IgD-negative memory B cell (primary cell): ENCODE measurements at regions not wholly inside any gene's neighbourhood (a gene's known extent, or its start where the extent isn't known, plus 50 kb on each side); places are given as distances from the start of the nearest gene placed in this dataset.
"Not testable (repeated sequence)": the region's sequence is repeated elsewhere in the genome, so short reads cannot be mapped to it uniquely, and the experiment has no call there.

Experiments
- H3K27ac Mint-ChIP-seq, 3 donors: one replicate each; pipeline ENCODE4 v1.8.0; 2020 to 2022; ENCODE audit warnings: mild to moderate bottlenecking in 3 of 3, mixed read lengths in 3 of 3, moderate library complexity in 1 of 3
- H3K27me3 Mint-ChIP-seq: one replicate; pipeline ENCODE4 v1.8.0; 2021; ENCODE audit warnings: mixed read lengths
- H3K36me3 Mint-ChIP-seq: one replicate; pipeline ENCODE4 v1.8.0; 2020; ENCODE audit warnings: mild to moderate bottlenecking, mixed read lengths
- H3K4me1 Mint-ChIP-seq, 3 donors: one replicate each; pipeline ENCODE4 v1.8.0; 2020 to 2022; ENCODE audit warnings: mixed read lengths in 3 of 3, mild to moderate bottlenecking in 1 of 3
- H3K4me3 Mint-ChIP-seq, 4 donors: one replicate each; pipeline ENCODE4 v1.8.0; 2020 to 2022; ENCODE audit warnings: mild to moderate bottlenecking in 4 of 4, mixed read lengths in 4 of 4, moderate library complexity in 3 of 4
- H3K9me3 Mint-ChIP-seq, 3 donors: one replicate each; pipeline ENCODE4 v1.8.0; 2020 to 2021; ENCODE audit warnings: mixed read lengths in 3 of 3, mild to moderate bottlenecking in 1 of 3

DNA sequence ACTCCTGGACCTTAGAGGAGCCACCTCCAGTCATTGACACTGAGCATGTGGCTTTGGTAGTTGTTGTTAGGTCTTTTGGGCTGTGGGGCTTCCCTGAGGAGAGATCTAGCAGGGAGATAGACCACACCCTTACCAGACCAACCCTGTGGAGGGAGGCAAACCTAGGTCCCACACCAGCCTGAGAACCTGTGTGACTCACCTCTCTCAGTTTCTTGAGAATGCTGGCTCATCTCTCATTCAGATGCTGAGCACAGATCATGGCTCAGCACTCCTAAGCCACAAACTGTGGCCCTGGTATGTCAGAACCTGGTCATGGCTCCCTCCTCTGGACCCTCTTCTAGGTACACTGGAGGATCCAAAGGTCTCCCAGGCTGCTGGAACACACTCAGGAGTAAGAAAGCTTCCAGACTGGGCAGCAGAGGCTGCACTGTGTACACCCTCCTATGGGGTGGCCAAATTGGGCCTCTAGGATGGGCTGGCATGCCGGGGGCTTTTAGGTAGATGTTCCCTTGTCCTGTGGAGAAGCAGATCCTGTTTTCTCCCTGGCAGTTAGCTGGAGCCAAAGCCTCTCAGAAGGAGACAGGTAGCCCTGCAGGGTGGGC lies 1294.5 kb downstream of the KHDRBS2 start:
- Mint-ChIP-seq H3K9me3 (peaks cover 1 to 13% (median 4%) of the 10 kb centered on the region in 3 donors), H3K27me3 (no peaks in the 10 kb centered on the region), H3K36me3 (no peaks in the 10 kb centered on the region), H3K4me3 (no peak overlapping the region), H3K4me1 (no peaks in the 10 kb centered on the region), H3K27ac (no peak overlapping the region)

DNA sequence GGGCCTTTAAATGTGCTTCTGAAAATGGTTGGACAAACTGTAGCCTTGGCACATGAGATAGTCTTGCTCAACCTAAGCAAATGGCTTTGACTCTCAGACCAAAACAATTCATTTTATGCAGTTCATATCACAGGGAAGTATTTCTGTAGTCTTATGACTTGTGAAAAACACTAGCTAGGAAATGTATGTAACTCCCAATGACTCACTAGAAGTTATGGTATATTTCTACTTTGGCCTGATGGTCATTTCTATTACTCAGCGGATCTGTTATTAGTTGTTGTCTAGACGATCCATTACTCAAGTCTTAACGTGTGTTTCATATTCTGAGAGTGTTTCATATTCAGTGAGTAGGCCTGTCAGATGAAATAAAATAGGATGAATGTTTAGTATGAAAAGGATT lies 1333.5 kb downstream of the KHDRBS2 start:
- Mint-ChIP-seq H3K9me3 (peaks cover 0 to 2% (median 0%) of the 10 kb centered on the region in 3 donors), H3K36me3 (no peaks in the 10 kb centered on the region), H3K27ac (no peak overlapping the region), H3K4me1 (no peaks in the 10 kb centered on the region), H3K27me3 (no peaks in the 10 kb centered on the region), H3K4me3 (no peak overlapping the region)

DNA sequence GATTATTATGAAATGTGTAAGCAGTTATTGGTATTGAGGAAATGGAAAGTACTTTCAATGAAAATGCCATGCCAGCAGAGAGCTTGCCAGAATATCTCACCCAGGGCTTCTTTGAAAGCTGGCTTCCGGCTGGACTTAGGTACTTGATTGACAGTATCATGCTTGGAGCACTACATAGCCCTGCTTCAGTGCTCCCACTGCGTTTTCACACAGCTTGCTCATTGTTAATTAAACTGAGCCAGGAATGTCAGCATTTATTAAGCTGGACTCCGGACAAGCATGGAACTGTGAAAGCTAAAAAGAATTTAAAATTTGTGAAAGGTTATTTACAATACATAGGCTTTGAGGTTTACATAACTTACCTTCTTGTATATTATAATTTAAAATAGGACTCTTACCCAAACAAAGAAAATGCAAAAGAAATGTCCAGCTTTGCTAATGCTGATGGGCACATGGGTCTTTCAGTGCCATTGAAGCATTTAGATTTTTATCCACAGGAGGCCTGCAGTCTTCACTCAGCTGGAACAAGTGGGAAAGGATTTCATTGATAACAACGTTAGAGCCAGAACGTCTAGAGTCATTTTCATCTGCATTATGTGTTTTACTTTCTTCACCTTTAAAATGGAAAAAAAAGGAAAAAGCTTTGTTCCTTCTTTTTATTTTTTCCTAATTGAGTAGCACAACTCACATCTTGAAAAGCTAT lies 1335.7 kb downstream of the KHDRBS2 start:
- H3K27ac Mint-ChIP-seq, H3K27me3 Mint-ChIP-seq, H3K36me3 Mint-ChIP-seq, H3K9me3 Mint-ChIP-seq, H3K4me3 Mint-ChIP-seq, H3K4me1 Mint-ChIP-seq: not testable (repeated sequence)

DNA sequence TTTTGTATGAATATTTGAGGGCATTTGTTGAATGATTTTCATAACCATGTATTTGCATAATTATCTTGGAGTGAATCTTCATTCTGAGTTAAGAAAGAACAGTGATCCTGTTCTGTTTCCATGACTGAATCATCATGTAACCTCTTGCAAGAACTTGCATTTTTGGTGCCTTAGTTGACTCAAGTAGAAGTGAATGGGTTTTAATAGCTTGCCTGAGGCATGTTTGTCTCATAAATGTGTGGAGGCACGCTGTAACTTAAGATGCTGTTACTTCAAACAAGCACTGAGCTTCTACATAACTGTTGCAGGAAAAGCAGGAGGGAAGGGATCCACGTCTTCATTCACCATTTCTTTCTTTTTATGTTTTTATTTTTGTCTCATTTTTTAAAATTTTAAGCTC lies 1338.6 kb downstream of the KHDRBS2 start:
- not testable (repeated sequence) for H3K27me3 Mint-ChIP-seq, H3K4me3 Mint-ChIP-seq, H3K9me3 Mint-ChIP-seq, H3K27ac Mint-ChIP-seq, H3K36me3 Mint-ChIP-seq, H3K4me1 Mint-ChIP-seq

DNA sequence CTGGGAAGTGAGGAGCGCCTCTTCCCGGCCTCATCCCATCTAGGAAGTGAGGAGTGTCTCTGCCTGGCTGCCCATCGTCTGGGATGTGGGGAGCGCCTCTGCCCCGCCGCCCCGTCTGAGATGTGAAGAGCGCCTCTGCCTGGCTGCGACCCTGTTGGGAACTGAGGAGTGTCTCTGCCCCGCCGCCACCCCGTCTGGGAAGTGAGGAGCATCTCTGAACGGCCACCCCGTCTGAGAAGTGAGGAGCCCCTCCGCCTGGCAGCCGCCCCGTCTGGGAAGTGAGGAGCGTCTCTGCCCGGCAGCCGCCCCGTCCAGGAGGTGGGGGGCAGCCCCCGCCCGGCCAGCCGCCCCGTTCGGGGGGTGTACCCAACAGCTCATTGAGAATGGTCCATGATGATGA lies 1341.2 kb downstream of the KHDRBS2 start:
- not testable (repeated sequence) for H3K9me3 Mint-ChIP-seq, H3K36me3 Mint-ChIP-seq, H3K4me3 Mint-ChIP-seq, H3K27me3 Mint-ChIP-seq, H3K27ac Mint-ChIP-seq, H3K4me1 Mint-ChIP-seq

DNA sequence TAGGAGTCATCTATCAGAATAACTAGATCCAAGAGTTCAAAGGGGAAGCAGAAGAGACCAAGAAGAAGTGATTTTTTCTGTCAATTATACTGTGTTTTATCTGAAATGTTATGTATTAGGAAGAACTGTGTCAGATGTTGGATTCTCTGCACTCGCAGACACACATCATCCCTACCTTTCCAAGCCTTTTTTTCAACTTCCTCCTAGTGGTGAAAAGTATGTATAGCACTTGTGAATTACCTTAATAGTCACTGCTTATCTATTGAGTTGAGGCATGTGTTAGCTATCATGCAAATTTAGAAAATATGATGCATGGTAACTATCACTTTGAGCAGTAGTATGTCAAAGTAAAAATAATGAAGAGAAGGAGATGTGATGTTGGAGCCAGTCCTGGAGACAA lies 1350.1 kb downstream of the KHDRBS2 start:
- not testable (repeated sequence) for H3K27me3 Mint-ChIP-seq, H3K4me3 Mint-ChIP-seq, H3K9me3 Mint-ChIP-seq, H3K27ac Mint-ChIP-seq, H3K36me3 Mint-ChIP-seq, H3K4me1 Mint-ChIP-seq

DNA sequence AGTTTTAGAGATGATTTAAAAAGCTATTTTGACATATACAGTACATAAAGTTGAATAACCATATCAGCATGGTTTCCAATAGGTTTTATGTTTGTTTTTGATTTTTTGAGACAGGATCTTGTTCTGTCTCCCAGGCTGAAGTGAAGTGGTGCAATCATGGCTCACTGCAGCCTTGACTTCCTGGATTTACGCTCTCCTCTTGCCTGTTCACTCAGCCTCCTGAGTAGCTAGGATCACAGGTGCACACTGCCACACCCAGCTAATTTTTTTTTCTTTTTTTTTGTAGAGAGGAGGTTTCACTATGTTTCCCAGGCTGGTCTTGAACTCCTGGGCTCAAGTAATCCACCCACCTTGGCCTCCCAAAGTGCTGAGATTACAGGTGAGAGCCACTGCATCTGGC lies 1366.4 kb downstream of the KHDRBS2 start:
- H3K36me3 Mint-ChIP-seq, H3K27ac Mint-ChIP-seq, H3K4me3 Mint-ChIP-seq, H3K4me1 Mint-ChIP-seq, H3K27me3 Mint-ChIP-seq, H3K9me3 Mint-ChIP-seq: not testable (repeated sequence)

DNA sequence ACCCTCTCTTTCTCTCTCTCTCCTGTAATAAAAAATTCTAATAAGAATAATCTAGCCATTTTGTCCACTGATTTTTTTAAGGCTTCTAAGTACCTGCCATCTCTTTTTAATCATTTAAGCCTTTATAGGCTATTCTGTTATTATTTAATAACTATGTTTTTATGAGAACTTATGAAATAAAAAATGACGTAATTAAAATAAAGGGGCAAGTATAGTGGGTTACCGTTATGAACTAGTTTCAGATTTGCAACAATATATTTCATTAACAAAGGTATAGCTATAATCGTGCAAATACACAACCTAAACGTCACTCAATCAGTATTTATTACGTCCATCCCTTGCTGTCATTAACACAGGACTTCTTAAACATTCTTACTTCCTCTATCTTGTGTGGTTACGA lies 1382.2 kb downstream of the KHDRBS2 start:
- not testable (repeated sequence) for H3K9me3 Mint-ChIP-seq, H3K4me1 Mint-ChIP-seq, H3K4me3 Mint-ChIP-seq, H3K27me3 Mint-ChIP-seq, H3K27ac Mint-ChIP-seq, H3K36me3 Mint-ChIP-seq

DNA sequence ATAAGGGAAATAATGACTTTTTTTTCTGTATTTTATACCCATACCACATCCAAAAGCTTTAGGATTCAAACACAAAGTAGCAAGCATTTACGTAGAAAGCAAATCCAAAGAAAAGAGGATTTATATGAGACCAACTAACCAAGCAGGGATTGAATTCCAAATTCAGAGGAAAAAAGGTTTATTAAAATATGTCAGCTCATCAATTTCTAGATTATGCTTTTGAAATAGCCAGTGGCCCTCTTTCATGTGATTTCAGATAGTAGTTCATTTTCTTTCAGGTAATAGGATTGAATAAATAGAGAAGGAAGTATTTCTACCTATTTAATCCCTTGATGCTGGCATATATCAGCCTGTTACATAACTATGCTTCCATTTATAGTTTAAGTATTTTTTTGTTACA lies 1392.7 kb downstream of the KHDRBS2 start:
- H3K27me3 Mint-ChIP-seq, H3K4me1 Mint-ChIP-seq, H3K27ac Mint-ChIP-seq, H3K4me3 Mint-ChIP-seq, H3K36me3 Mint-ChIP-seq, H3K9me3 Mint-ChIP-seq: not testable (repeated sequence)

DNA sequence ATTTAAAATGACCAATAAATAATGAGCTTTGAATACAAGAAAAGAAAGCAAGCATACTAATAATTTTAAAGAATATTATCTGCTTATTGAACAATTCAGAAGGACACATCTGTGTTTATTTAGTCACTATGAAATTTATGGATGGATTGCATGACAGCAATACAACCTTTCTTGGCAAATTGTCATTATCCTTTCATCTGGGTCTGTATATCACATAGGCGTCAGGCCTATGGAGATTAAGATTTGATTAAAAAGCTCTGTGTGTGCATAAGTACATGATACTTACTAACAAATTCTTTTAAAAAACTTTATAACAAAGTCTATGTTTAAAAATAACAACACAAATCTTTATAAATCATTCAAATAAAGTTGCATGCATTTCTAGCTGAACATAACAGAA lies 1394.4 kb downstream of the KHDRBS2 start:
- Mint-ChIP-seq H3K36me3 (peaks cover 2% of the 10 kb centered on the region), H3K27me3 (no peaks in the 10 kb centered on the region), H3K27ac (no peak overlapping the region), H3K9me3 (peaks cover 0 to 11% (median 4%) of the 10 kb centered on the region in 3 donors), H3K4me1 (no peaks in the 10 kb centered on the region), H3K4me3 (no peak overlapping the region)

DNA sequence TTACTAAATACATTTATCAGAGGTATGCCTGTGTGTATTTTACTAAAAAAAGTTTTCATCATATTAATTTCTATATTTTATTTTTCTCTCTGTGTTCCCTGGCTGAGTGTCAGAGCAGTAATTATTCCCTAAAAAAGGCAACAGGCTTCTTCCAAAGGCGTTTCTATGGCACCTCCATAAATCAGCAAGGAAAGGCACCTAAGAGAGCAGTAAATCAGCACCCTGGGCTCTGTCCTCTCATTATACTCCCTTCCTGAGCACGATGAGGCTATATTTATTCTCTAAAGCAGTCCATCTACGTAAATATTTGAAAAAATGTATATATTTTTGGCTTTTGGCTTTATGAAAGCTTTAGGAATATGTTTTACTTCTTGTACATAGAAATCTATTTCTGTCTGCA lies 1408.6 kb downstream of the KHDRBS2 start:
- H3K27ac Mint-ChIP-seq: not testable (repeated sequence)

DNA sequence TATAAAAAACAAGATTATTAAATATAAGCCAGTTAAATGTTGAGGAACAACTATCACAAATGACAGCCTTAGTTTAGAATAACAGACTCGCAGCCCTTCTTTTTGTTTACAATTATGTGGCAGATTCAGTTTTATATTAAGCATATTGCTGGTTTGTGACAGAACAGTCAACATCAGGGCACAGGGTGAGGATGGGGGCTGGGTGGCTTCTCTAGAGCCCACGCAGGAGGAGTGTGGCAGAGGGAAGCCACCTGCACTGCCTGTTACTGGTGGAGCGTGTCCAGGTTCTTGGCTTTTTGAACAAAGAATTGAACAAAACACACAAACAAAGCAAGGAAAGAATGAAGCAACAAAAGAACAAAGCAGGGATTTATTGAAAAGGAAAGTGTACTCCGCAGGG lies 1415.2 kb downstream of the KHDRBS2 start:
- not testable (repeated sequence) for H3K27me3 Mint-ChIP-seq, H3K27ac Mint-ChIP-seq, H3K4me3 Mint-ChIP-seq, H3K4me1 Mint-ChIP-seq, H3K36me3 Mint-ChIP-seq, H3K9me3 Mint-ChIP-seq

More for the DNA sequence above, 1408.6 kb downstream of the KHDRBS2 start:
- not testable (repeated sequence) for H3K27me3 Mint-ChIP-seq, H3K36me3 Mint-ChIP-seq, H3K9me3 Mint-ChIP-seq, H3K4me1 Mint-ChIP-seq, H3K4me3 Mint-ChIP-seq

DNA sequence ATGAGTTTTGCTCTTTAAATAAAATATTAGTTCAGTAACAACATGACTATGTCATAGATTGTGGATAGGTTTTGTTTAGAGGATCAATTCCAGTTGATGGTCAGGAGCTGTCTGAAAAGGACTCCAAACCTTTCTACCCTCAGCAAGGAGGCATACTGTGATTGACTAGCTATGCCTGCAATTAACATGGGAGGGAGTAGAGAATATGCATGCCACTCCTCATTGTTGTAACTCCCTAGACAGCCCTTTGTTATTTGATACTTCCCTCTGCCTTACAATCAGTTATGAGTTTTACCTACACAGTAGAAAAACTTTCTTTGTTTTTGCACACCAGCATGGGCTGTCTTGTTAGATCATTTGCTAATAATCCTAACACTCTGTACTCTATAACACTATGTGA lies 1418.5 kb downstream of the KHDRBS2 start:
- Mint-ChIP-seq H3K4me3 (no peak overlapping the region), H3K4me1 (no peaks in the 10 kb centered on the region), H3K36me3 (no peaks in the 10 kb centered on the region), H3K27me3 (no peaks in the 10 kb centered on the region), H3K9me3 (peaks cover 0 to 5% (median 4%) of the 10 kb centered on the region in 3 donors), H3K27ac (no peak overlapping the region)

DNA sequence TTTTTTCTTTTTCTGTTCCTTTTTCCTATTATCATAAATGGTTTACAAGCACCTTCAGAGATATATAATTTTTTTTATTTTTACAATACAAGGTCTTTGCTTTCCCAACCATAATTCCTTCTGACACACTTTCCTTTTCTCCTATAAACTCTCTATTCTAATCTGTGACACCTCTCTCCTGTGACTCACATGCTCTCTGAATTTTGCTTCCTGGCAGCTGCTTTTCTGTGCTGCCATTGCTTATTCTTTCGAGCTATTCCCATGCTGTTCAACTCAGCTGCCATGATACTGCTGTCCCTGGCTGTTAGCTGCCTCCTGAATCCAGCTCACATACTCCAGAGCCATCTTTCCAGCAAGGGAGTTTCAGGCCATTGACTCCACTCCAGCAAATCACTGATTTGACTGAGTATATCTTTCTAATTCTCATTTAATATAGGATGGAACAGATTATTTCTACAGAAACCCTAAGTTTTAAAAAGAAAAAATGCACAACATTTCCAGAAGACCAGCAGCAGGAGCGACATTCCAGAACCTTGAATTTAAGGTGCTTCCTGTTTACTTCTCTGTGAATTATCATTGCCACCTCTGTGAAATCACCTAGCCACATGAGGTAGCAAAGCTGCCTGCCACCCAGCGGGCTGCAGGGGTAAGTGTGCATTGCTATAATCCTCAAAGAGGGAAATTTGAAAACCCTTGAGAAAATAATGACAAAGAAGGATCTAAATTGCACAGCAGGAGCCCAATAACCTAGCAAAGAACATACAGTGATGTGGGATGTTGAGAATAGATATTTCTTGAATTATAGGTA lies 1442.6 kb downstream of the KHDRBS2 start:
- not testable (repeated sequence) for H3K36me3 Mint-ChIP-seq, H3K27me3 Mint-ChIP-seq, H3K27ac Mint-ChIP-seq, H3K9me3 Mint-ChIP-seq, H3K4me1 Mint-ChIP-seq, H3K4me3 Mint-ChIP-seq

DNA sequence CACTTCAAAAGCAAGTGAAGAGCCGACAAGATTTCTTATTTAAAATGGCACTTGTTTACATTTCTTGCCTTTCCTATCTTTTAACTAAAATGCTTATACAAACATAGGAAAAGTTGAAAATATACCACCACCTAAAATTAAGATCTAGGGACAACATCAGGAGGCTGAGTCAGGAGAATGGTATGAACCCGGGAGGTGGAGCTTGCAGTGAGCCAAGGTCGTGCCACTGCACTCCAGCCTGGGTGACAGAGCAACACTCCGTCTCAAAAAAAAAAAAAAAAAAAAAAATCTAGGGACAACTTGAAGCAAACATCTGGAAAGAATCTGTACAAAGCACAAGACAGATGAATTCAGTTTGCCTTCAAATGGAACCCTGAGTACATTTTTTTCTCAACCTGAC lies 1455.3 kb downstream of the KHDRBS2 start:
- H3K27me3 Mint-ChIP-seq, H3K4me3 Mint-ChIP-seq, H3K4me1 Mint-ChIP-seq, H3K27ac Mint-ChIP-seq, H3K36me3 Mint-ChIP-seq, H3K9me3 Mint-ChIP-seq: not testable (repeated sequence)

DNA sequence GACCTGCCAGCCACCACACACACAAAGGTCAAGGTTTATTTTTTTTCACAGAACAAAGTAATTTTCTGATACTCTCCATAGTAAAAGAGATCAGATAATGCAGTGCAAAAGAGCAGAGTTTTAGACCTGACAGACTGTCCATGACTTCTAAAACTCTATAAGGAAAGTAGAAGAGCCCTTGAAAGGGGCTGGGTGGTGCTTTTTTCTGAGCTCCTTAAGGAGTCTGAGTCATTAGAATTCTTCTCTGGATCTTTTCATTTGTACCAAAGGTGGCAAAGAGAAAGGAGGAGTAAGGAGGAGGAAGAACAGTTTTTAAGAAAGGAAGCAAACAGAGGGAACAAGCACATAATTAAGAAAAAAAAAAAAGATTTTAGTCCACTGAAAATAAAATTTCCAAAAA lies 1463.4 kb downstream of the KHDRBS2 start:
- H3K36me3 Mint-ChIP-seq: not testable (repeated sequence)

More for the DNA sequence above, 1463.4 kb downstream of the KHDRBS2 start:
- not testable (repeated sequence) for H3K9me3 Mint-ChIP-seq, H3K4me3 Mint-ChIP-seq, H3K4me1 Mint-ChIP-seq, H3K27ac Mint-ChIP-seq, H3K27me3 Mint-ChIP-seq
